Lower leg skin (tissue), 3 donors: ENCODE measurements at regions not wholly inside any gene's neighbourhood (a gene's known extent, or its start where the extent isn't known, plus 50 kb on each side); places are given as distances from the start of the nearest gene placed in this dataset.

ENCODE experiments used
- POLR2A ChIP-seq, 2 donors: fragments of 450-650 bp; IDR thresholded peaks; one replicate each; pipeline ENCODE4 v1.6.1; 2016 to 2017; ENCODE audit warnings: antibody characterized with exemption in 2 of 2, mild to moderate bottlenecking in 1 of 2, moderate library complexity in 1 of 2
- TF ChIP-seq, protein P1 (sequence below), 3 donors: fragments of 450-650 bp; IDR thresholded peaks; one replicate each; pipeline ENCODE4 v1.5.1; 2016; ENCODE audit warnings: antibody characterized with exemption in 3 of 3, mild to moderate bottlenecking in 3 of 3, moderate library complexity in 2 of 3

DNA sequence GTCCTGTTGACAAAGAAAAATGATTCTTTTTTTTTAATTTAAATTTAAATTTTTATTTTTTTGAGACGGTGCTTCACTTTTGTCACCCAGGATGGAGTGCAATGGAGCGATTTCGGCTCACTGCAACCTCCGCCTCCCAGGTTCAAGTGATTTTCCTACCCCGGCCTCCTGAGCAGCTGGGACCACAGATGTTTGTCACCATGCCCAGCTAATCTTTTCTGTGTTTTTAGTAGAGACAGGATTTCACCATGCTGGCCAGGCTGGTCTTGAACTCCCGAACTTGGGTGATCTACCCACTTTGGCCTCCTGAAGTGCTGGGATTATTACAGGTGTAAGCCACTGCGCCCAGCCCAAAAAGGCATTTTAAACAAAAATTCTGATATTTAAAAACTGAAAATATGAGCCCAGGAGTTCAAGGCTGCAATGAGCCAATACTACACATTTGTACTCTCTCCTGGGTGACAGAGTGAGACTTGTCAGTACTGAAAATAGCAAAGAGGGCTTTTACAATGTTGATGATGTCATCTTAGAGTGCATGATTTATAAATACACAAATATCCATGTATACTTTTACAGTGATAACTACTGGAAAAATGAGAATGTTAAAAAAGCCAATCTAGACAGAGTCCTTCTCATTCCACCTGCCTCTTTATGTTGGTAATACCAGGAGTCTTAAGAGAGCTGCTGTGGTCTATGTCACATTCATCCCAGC lies 56.0 kb upstream of the STUM start:
- TF ChIP-seq, protein P1, sequence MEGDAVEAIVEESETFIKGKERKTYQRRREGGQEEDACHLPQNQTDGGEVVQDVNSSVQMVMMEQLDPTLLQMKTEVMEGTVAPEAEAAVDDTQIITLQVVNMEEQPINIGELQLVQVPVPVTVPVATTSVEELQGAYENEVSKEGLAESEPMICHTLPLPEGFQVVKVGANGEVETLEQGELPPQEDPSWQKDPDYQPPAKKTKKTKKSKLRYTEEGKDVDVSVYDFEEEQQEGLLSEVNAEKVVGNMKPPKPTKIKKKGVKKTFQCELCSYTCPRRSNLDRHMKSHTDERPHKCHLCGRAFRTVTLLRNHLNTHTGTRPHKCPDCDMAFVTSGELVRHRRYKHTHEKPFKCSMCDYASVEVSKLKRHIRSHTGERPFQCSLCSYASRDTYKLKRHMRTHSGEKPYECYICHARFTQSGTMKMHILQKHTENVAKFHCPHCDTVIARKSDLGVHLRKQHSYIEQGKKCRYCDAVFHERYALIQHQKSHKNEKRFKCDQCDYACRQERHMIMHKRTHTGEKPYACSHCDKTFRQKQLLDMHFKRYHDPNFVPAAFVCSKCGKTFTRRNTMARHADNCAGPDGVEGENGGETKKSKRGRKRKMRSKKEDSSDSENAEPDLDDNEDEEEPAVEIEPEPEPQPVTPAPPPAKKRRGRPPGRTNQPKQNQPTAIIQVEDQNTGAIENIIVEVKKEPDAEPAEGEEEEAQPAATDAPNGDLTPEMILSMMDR (IDR thresholded peaks at IDR 0.05) = no peak
- TF ChIP-seq POLR2A (IDR thresholded peaks at IDR 0.05) = no peak
